GM12878 (cell line): ENCODE measurements at regions not wholly inside any gene's neighbourhood (a gene's known extent, or its start where the extent isn't known, plus 50 kb on each side); places are given as distances from the start of the nearest gene placed in this dataset.

Experiments used
- ATAC-seq: fragments of 200-7000 bp; cut with Tn5 transposase; 3 replicates; pipeline ENCODE4 v1.9.1; 2020; ENCODE audit warnings: mild to moderate bottlenecking, moderate library complexity
- BruUV-seq: library from RNA; stranded (reverse); fragments of 400-500 nt; replicated peaks from 2 replicates; lab custom pipeline; 2021; lab: Mats Ljungman, UMichigan
- CTCF ChIA-PET: fragments of 300-600 bp; sonication (Branson Sonifier 250); formaldehyde crosslinking; extraction: SDS; loops from one replicate; lab custom pipeline; 2021; ENCODE audit warnings: inconsistent platforms; lab: Yijun Ruan, JAX
- POLR2A ChIA-PET: fragments of 350-600 bp; formaldehyde crosslinking; extraction: SDS; loops from one replicate; lab custom pipeline; 2021; ENCODE audit warnings: inconsistent platforms; lab: Charles Lee
- RAD21 ChIA-PET: fragments of 300-600 bp; sonication (Branson Sonifier 250); formaldehyde crosslinking; loops from one replicate; lab custom pipeline; 2023; ENCODE audit warnings: antibody characterized with exemption; ENCODE audit not compliant: unreplicated experiment; lab: Charles Lee
- SMC1A ChIA-PET: fragments of 300-600 bp; sonication (Branson Sonifier 250); formaldehyde crosslinking; loops from one replicate; lab custom pipeline; 2023; ENCODE audit not compliant: unreplicated experiment, uncharacterized antibody; lab: Charles Lee
- DNase-seq: peaks from one replicate; pipeline ENCODE4 v3.0.0-alpha.2; 2011; ENCODE audit warnings: low read depth, low spot score
- FAIRE-seq: peaks from 3 replicates; lab custom pipeline; 2011; peaks lifted over from hg19 to GRCh38; lab: Jason Lieb, UNC
- H2AFZ ChIP-seq: 2 replicates; pipeline ENCODE4 v1.6.0; 2011; ENCODE audit warnings: low read depth, low read length, control low read depth; ENCODE audit not compliant: control insufficient read depth
- H3K27ac ChIP-seq: 2 replicates; pipeline ENCODE4 v1.5.1; 2011; ENCODE audit warnings: control low read depth; ENCODE audit not compliant: control insufficient read depth, insufficient read depth
- H3K27me3 ChIP-seq, 2 experiments: replicated peaks in 1 of 2; 2 replicates each; pipeline versions ENCODE4 v1.6.0 to v1.6.1; 2011; ENCODE audit warnings: low read length in 1 of 2; ENCODE audit not compliant: control insufficient read depth in 2 of 2, insufficient read depth in 2 of 2
- H3K36me3 ChIP-seq, 2 experiments: 2 replicates each; pipeline ENCODE4 v1.5.1; 2011; ENCODE audit warnings: low read length in 1 of 2; ENCODE audit not compliant: control insufficient read depth in 2 of 2, insufficient read depth in 2 of 2
- H3K4me1 ChIP-seq: 2 replicates; pipeline ENCODE4 v1.6.1; 2011; ENCODE audit warnings: mild to moderate bottlenecking, low read length, moderate library complexity, mixed read lengths; ENCODE audit not compliant: control insufficient read depth, insufficient read depth
- H3K4me2 ChIP-seq: 2 replicates; pipeline ENCODE4 v1.6.0; 2011; ENCODE audit warnings: control low read depth; ENCODE audit not compliant: control insufficient read depth, insufficient read depth
- H3K4me3 ChIP-seq: fragments of 200-600 bp; sonication (generic); 2 replicates; pipeline ENCODE4 v1.5.1; 2016
- H3K79me2 ChIP-seq: 2 replicates; pipeline ENCODE4 v1.6.0; 2011; ENCODE audit warnings: low read length; ENCODE audit not compliant: control insufficient read depth, insufficient read depth
- H3K9ac ChIP-seq: 2 replicates; pipeline ENCODE4 v1.8.0; 2011; ENCODE audit warnings: low read length, control low read depth, mixed read lengths; ENCODE audit not compliant: control insufficient read depth, insufficient read depth
- H3K9me3 ChIP-seq: replicated peaks from 3 replicates; pipeline ENCODE4 v1.5.1; 2011; ENCODE audit warnings: mild to moderate bottlenecking, low read length; ENCODE audit not compliant: control insufficient read depth, insufficient read depth
- H4K20me1 ChIP-seq: 2 replicates; pipeline ENCODE4 v1.6.0; 2011; ENCODE audit not compliant: control insufficient read depth, insufficient read depth
- ATF2 ChIP-seq: IDR thresholded peaks from 2 replicates; pipeline ENCODE4 v1.6.1; 2012; ENCODE audit warnings: low read length, inconsistent platforms
- BCLAF1 ChIP-seq: fragments of 450-650 bp; IDR thresholded peaks from 2 replicates; pipeline ENCODE4 v1.6.1; 2017; ENCODE audit warnings: antibody characterized with exemption, mild to moderate bottlenecking, moderate library complexity
- DPF2 ChIP-seq: fragments of 450-650 bp; IDR thresholded peaks from 2 replicates; pipeline ENCODE4 v1.6.1; 2017; ENCODE audit warnings: mild to moderate bottlenecking
- EED ChIP-seq: sonication (generic); IDR thresholded peaks from 2 replicates; pipeline ENCODE4 v1.6.1; 2016; ENCODE audit warnings: antibody characterized with exemption, low read depth
- GABPA ChIP-seq: IDR thresholded peaks from 2 replicates; pipeline ENCODE4 v1.6.1; 2014; ENCODE audit warnings: antibody characterized with exemption, low read depth, mild to moderate bottlenecking, inconsistent platforms
- IKZF2 ChIP-seq, 2 experiments: fragments of 450-650 bp; IDR thresholded peaks; 2 replicates each; pipeline ENCODE4 v1.6.1; 2017; ENCODE audit warnings: mild to moderate bottlenecking in 2 of 2, moderate library complexity in 2 of 2
- LARP7 ChIP-seq: fragments of 450-650 bp; IDR thresholded peaks from 2 replicates; pipeline ENCODE4 v1.6.1; 2017; ENCODE audit warnings: mild to moderate bottlenecking
- MEF2B ChIP-seq: fragments of 450-650 bp; IDR thresholded peaks from 2 replicates; pipeline ENCODE4 v1.6.1; 2018; ENCODE audit warnings: mild to moderate bottlenecking, moderate library complexity; ENCODE audit not compliant: partially characterized antibody, poor library complexity, severe bottlenecking
- MTA2 ChIP-seq: fragments of 450-650 bp; IDR thresholded peaks from 2 replicates; pipeline ENCODE4 v1.6.1; 2016; ENCODE audit warnings: low read depth, mild to moderate bottlenecking, moderate library complexity
- PBX3 ChIP-seq: IDR thresholded peaks from 2 replicates; pipeline ENCODE4 v1.6.1; 2011; ENCODE audit warnings: mild to moderate bottlenecking, low read depth, low read length, moderate library complexity; ENCODE audit not compliant: insufficient replicate concordance
- PML ChIP-seq: IDR thresholded peaks from 2 replicates; pipeline ENCODE4 v1.6.1; 2012; ENCODE audit warnings: low read length, inconsistent platforms
- POU2F2 ChIP-seq: IDR thresholded peaks from 3 replicates; pipeline ENCODE4 v1.6.1; 2011; ENCODE audit warnings: low read depth, mild to moderate bottlenecking, low read length, borderline replicate concordance
- ZBTB4 ChIP-seq: fragments of 450-650 bp; formaldehyde crosslinking; IDR thresholded peaks from 2 replicates; pipeline ENCODE4 v1.4.0; 2022; ENCODE audit warnings: mild to moderate bottlenecking, moderate library complexity
- ZNF217 ChIP-seq: fragments of 450-650 bp; IDR thresholded peaks from 2 replicates; pipeline ENCODE4 v1.6.1; 2017; ENCODE audit warnings: antibody characterized with exemption, mild to moderate bottlenecking
- WGBS: methylation state at CpG from one replicate; pipeline ENCODE4 v1.1.6; 2016; ENCODE audit warnings: low lambda C conversion rate; ENCODE audit not compliant: insufficient replicate concordance, insufficient coverage; ENCODE audit errors: missing lambda C conversion rate; 5-methylcytosine and 5-hydroxymethylcytosine counted together
- in situ Hi-C: fragments of 300-500 bp; cut with MboI; formaldehyde crosslinking; loops from 9 replicates; pipeline ENCODE4 v1.14.3; 2018; ENCODE audit warnings: mixed read lengths
- intact Hi-C: fragments of 100-400 bp; cut with micrococcal nuclease; formaldehyde crosslinking; loops from one replicate; pipeline ENCODE4 v1.14.2; 2022; ENCODE audit not compliant: unreplicated experiment

GRCh38 chrX:79259073-79259689, 108.0 kb downstream of the ITM2A start:
- H2AFZ ChIP-seq: peak overlapping the region; percentile 68
- peak; percentile 86 for FAIRE-seq
- TF ChIP-seq IKZF2 (IDR thresholded peaks at IDR 0.05) (peak; percentile 83 to 88), PBX3 (peak; percentile 41), ZBTB4 (CRISPR knock-in tag) (no peak), BCLAF1 (no peak), PML (0 out of 2 replicates have a peak, but pooled peaks have one; percentile 37), MEF2B (peak; percentile 100), GABPA (0 out of 2 replicates have a peak, but pooled peaks have one; percentile 43), LARP7 (no peak), ATF2 (peak; percentile 88; the same call in 1 of the 2 replicates), POU2F2 (peak; percentile 68; the same call in 1 of the 3 replicates), ZNF217 (peak; percentile 85), DPF2 (peak; percentile 90), MTA2 (peak; percentile 92), EED (peak; percentile 70; the same call in 1 of the 2 replicates)

More at GRCh38 chrX:79259073-79259689, 108.0 kb downstream of the ITM2A start:
- in situ Hi-C loops: loop anchor here (5.0 to 25.0 kb wide), 2 partner anchors 312 to 697 kb away; partner anchors contain the start of gene P2RY10
- Histone ChIP-seq H3K36me3 (no peaks in the 10 kb centered on the region), H3K9me3 (no peaks in the 10 kb centered on the region; the same call in 2 of the 3 replicates), H4K20me1 (no peaks in the 10 kb centered on the region), H3K4me1 (peaks cover 21% of the 10 kb centered on the region; the same call in 1 of the 2 replicates), H3K4me2 (peak overlapping the region; percentile 51), H3K27ac (peak overlapping the region; percentile 87), H3K79me2 (no peaks in the 10 kb centered on the region), H3K27me3 (no peaks in the 10 kb centered on the region), H3K4me3 (peak overlapping the region; percentile 30; the same call in 1 of the 2 replicates), H3K9ac (peak overlapping the region; percentile 30; the same call in 1 of the 2 replicates)
- peak; percentile 99 for DNase-seq
- SMC1A ChIA-PET: interaction anchor here (0.6 to 5.4 kb wide), 24 partner anchors 9 to 336 kb away, joined by 3 to 63 read pairs (median 5); partner anchors contain the start of genes GPR174 and P2RY10
- intact Hi-C loops: loop anchor here (1.0 to 5.0 kb wide), 6 partner anchors 11 to 310 kb away; no protein-coding TSS in a partner anchor
- BruUV-seq: no TSS peak
- RAD21 ChIA-PET: interaction anchor here (0.6 to 4.6 kb wide), 25 partner anchors 10 to 704 kb away, joined by 3 to 74 read pairs (median 9); partner anchors contain the start of genes GPR174 and P2RY10
- POLR2A ChIA-PET: interaction anchor here (0.8 to 2.0 kb wide), 9 partner anchors 76 to 313 kb away, joined by 3 to 18 read pairs (median 6); no protein-coding TSS in a partner anchor
- peak; percentile 89 for ATAC-seq
- 4% methylated on average over 2 of the region's 2 CpGs for WGBS
- CTCF ChIA-PET: interaction anchor here (0.9 to 2.9 kb wide), 10 partner anchors 9 to 336 kb away, joined by 3 to 11 read pairs (median 4); no protein-coding TSS in a partner anchor
